GM19023 (cell line): ENCODE measurements at regions not wholly inside any gene's neighbourhood (a gene's known extent, or its start where the extent isn't known, plus 50 kb on each side); places are given as distances from the start of the nearest gene placed in this dataset.
A peak's percentile ranks its signal among the peaks of the same experiment; 100 is the strongest.

Source experiments
- ATAC-seq: cut with Tn5 transposase; IDR thresholded peaks from one replicate; pipeline ENCODE4 v1.9.1; 2021; ENCODE audit warnings: mild to moderate bottlenecking, moderate library complexity; ENCODE audit not compliant: unreplicated experiment

DNA sequence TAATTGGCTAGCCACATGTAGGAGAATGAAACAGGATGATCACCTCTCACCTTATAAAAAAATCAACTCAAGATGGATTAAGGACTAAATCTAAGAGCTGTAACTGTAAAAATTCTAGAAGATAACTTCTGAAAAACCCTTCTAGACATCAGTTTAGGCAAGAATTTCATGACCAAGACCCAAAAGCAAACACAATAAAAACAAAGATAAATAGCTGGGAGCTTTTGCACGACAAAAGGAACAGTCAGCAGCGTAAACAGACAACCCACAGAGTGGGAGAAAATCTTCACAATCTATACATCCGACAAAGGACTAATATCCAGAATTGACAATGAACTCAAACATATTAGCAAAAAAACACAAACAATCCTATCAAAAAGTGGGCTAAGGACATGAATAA is 316.3 kb downstream of the METTL4 start:
- no peak for ATAC-seq

DNA sequence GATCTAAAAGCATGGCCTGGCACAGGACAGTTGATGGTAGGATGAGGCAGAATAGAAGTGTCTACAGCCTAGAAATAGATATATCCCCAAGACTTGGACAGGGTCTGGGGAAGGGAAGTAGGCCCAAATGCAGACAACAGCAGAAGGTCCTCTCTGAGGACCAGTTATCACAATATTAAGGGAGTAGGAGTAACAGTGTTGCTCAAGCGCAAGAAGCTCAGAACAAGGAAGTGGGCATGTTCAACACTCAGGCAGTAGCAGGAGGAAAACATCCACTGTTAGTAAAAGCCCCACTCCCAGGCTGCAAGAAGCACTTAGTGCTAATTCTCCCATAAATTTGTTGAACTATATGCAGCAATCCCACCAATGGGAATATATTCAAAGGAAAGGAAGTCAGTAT is 314.7 kb downstream of the METTL4 start:
- no peak for ATAC-seq

DNA sequence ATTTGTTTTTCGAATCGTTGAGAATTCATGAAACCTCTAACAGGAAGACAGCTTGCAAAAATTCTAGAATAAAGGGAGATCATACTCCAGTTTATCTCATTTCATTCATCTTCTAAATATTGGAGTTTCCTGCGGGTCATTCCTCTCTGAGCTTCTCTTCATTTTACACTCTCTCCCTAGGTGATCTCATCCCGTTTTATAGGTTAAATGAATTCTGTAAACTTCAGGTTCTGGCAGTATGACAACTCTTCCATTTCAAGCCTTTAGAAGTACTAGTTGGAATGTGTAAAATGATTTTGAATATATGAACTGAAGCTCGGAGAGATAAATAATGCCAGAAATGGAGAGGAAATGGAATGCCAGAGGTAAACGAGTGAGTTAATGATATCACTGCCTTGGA is 312.4 kb downstream of the METTL4 start:
- ATAC-seq: no peak

DNA sequence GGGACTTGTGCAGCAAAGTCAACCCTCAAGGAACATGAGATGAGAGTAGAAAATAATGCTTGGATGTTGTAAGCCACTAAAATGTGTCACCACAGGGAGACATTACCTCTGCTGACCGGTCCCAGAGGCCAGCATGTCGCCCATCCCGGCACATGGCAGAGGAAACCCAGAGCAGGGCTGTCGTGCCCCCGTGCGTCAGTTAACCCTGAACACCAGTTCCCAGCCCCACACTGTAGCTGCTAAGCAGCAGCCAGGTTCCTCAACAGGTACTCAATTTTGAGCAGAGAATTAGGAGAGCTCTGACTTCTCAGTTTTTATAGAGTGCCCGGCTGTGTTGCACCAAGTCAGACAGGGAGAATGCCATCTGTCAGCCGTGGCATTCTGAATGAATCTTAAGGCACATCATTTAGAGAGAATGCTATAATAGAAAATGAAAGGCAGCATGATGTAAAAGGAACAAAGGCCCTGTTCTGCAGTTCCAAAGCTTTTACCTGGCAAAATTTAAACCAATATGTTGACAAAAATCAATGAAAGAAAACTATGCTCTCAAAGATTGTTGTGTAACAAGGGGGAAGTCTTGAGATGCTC is 307.9 kb downstream of the METTL4 start:
- no peak for ATAC-seq

DNA sequence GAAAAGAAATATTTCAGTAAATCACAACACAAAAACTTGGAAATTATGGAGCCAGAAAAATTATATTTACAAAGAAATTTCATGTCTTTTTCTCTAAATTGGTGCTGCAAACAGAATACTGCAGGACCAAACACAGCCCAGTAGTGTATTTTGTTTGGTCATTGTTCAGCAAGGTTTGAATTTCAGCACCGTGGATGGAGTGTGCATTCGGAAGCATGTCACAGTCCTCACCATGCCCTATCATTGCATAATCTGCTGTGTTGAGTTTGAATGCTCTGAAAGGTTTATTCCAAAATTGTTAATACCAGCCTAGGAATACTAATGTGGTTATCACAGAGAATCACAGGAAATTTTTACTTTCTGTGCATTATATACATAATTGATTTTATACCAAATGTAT is 296.7 kb downstream of the METTL4 start:
- no peak for ATAC-seq

DNA sequence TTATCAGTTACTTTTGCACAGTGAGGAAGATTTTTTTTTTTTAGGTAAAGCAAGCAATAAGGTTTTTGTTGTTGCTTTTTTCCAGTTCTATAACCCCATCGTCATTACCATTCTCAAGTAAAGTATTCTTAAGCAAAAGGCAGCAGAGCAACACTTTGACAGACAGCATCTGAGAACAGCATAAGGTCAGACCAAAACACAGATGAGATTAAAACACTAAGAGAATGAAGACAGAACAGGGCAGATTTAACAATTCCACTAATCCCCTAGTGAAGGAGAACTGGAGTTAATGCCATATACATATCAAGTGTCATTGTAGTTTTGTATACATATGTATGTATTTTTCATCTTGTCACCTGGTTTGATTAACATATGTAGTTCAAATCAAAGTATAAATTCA is 290.2 kb downstream of the METTL4 start:
- ATAC-seq: no peak

DNA sequence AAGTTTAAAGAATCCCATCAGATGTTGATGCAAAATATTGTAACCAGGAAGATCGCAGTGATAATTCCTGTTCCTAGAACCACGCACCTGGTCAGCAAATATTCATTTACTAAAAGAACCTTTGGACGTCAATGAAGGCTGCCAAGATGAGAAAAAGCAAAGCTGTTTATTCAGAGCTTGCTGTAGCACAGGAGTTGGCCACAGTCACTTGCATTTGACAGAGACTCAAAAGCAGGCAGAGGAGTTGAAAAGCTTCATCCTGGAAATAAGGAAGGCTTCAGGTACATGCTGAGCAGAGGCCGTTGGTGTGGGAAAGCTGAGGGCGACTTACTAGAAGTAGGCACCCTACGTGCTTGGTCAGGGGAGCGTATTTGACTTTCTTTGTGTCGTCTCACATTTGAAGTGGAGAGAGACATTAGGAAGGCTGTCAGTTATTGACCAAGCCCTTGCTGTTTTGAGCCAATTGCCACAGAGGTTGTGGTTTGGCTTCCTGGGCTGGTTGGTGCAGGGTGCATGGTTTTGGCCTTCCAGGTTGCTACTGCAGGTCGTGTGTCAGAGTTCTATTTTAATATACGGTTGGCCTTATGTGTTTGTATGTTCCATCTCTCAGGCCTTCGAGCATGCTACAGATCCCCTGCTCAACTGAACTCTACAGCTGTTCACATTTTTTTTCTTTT is 289.6 kb downstream of the METTL4 start:
- ATAC-seq: no peak

DNA sequence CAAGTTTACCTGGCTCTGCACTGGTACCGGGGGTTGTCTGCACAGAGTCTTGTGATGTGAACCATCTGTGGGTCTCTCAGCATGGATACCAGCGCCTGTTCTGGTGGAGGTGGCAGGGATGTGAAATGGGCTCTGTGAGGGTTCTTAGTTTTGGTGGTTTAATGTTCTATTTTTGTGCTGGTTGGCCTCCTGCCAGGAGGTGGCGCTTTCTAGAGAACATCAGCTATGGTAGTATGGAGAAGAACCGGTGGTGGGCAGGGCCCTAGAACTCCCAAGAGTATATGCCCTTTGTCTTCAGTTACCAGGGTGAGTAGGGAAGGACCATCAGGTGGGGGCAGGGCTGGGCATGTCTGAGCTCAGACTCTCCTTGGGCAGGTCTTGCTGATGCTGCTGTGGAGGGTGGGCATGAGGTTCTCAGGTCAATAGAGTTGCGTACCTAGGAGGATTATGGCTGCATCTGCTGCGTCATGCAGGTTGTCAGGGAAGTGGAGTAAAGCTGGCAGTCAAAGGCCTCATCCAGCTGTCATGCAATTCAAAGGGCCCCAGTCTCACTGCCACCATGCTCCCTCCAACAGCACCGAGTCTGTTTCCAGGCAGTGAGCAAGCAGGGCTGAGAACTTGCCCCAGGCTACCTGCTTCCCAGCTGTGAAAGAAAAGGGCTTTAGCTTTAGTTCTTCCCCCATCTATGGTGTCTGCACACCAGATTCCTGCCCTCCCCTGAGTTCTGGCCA is 278.0 kb downstream of the METTL4 start:
- ATAC-seq: no peak

DNA sequence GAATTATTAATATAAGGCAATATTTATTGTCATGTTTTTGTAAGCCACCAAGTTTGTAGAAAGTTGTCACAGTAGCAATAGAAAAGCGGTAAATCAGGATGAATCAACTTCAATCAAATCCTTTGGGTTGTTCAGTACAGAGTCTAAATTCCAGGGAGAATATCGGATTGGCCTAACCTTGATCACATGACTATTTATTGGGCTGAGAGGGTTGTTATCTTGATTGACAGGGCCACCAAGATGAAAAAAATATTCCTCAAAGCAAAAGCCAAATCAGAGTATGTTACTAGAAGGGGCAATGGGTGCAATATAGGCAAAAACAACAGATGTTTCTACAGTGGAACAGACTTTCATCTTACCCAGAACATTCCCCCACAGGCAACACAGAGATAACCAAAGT is 270.0 kb downstream of the METTL4 start:
- no peak for ATAC-seq

DNA sequence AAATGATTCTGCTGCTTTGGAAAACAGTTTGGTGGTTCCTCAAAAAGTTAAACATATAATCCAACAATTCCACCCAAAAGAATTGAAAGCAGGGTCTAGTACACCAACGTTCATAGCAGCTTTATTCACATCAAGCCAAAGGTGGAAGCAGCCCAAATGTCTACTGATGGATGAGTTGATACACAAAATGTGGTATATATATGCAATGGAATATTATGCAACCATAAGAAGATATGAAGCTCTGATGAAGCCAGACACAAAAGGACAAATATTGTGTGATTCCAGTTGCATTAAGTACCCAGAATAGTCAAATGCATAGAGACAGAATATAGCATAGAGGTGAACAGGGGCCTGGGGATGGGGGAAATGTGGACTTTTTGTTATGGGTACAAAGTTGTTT is 269.3 kb downstream of the METTL4 start:
- no peak for ATAC-seq

DNA sequence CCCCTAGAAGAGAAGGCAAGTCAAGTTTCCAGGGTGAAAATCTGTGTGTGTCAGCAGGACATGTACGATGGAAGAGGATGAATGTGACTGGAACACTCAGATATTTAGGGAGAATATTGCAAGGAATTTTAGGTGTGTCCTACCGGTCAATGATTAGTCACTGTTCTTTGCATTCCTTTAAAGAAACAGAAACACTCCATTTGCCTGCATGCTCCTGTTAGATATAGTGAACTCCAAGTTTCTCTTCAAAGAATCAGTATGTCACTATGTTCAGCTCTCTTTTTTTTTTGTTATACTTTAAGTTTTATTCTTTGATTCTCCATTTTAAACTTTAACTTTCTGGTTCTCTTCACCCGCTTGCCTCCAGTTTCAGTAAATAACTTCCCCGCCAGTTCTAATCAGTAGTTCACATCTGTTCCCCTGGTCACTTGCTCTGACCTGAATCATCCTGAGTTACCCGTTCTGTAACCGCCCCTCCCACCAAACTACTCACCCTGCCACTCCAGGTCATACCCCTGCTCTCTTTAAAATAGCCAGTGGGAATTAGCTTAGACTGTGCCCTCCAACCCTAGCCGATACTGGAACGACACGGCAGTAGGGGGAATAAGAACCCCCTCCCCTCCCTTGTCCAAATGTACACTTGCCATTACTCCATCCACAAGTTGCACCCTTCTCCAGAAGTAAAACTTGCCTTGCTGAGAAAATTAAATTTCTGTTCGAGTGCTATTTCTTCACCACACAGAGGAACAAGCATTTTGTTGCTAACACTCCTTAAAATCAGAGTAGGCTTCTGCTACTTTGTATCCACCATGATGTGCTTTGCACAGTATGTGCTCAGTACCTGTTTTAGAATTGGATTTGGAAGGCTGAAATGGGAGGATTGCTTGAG is 268.4 kb downstream of the METTL4 start:
- ATAC-seq: no peak

DNA sequence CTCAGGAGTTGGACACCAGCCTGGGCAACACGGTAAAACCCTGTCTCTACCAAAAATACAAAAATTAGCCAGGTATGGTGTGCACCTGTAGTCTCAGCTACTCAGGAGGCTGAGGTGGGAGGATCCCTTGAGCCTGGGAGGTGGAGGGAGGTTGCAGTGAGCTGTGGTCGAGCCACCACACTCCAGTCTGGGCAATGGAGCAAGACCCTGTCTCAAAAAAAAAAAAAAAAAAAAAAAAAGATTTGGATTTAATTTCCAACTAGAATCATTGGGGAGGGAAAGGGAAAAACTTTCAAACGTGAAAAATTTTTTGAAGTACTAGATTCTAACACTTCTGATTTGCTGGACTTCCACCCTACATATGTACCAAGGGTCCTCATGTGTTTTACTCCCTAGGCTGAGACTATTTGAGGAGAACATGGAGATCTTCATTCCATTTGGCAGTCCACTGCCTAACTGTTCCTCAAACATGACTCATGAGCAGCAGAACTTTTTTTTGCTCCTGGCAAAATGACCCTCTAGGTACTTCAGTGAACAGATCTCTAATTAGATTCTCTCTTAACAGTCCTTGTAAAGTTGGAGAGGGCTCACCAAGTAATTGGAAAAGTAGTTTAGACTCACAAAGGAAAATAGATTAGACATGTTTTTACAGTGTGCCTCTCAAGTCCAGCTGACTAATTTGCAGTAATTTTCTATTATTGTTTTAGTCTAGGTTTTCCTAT is 267.6 kb downstream of the METTL4 start:
- no peak for ATAC-seq

DNA sequence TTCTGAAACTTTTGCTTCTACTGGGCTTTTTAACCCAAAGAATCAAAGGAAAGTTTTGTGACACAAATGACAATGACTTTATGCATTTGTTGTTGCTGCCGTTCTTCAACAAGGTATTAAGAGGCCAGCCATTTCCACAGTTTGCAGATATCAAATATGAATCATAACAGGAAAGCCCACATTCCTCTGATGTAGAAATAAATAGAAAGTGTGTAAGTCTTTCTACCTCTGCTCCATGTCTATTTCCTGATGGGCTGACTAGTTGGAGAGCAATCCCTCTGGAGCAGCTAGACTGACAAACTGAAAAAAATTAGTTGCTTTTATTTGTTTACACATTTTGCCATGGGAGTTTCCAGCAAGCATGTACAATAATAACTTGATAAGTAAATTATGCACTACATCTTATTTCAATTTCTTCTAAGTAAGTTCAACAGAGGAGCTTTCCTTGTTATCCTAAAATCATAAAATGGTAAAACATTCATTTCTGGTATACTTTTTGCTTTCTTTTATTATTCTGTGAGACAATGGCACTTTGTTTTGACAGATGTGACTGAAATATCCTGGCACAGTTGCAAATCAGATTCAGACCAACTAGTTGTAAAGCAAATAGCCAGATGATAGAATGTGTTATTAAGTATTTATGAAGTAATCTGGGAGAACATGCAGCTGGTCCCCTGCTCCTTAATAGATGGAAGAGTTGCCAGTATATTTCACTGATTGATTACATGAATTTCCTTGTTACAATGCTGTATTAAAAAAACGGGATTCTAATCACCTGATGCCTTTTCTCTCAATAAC is 266.7 kb downstream of the METTL4 start:
- no peak for ATAC-seq

DNA sequence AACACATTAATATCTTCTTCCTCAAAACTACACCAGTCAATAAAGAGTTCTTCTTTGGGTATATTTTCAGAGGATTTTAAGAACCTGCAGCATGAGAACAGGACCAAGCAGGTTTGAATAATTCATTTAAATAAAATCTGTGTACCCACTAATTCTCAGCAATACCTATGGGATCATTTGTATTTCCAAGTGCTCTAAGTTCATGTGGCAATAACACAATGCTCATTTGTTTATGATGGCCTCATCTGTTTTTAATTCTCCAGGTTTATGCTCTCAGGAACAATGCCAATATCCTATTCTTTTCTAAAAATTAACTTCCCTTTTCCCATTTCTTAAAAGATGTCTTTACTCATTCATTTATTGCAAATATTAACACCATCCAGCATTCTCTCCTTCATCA is 264.7 kb downstream of the METTL4 start:
- ATAC-seq: no peak

DNA sequence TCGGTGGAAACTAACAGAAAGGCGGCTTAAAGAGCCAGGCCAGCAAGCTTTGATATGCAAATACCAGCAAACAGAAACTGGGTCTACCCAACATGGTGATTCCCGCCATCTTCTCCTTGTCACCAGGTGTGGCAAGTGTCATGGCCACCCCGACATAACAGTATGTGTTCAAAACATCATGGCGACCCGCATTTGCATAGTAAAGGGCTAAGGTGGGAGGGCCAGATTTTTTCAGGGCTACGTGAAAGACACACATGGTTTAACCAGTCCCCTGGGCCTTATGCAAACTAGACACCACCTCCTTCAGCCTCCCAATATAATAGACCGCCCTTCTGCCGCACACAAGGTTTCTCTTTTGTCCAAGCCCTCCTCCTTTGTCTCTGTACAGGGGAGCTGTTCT is 260.4 kb downstream of the METTL4 start:
- ATAC-seq: no peak

DNA sequence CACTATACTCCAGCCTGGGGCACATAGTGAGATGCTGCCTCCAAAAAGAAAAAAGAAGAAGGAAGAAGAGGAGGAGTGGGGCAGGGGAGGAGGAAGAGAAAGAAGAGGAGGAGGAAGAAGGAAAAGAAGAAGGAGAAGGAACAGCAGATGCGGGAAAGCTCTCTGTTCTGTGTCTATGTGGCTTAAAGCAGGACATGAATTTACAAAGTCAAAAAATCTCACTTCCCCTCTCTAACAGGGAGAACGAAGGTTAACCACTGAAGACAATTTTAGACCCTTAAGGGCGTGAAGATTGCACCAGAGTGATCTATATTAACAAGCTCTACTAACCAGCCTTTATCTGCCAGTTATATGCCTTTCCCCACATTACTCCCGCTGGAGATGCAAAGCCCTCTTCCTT is 258.9 kb downstream of the METTL4 start:
- peak; percentile 76 for ATAC-seq

DNA sequence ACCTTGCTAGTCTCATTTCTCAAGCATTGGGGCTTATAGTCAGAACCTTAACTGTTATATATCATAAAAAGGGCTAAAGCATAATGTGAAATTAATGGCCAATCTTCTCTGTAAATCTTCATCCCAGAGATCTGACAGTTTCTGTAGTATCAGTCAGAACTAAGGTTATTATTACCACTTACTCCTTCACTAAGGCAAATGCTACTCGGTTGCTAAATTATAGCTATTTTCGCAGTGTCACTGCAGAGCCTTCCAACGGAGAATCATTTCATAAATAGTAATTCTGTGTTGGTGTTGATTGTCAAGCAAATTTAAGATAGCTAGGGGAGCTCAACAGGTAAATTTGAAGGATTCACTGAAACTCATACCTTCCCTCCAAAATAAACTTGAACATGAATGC is 258.0 kb downstream of the METTL4 start:
- ATAC-seq: no peak

DNA sequence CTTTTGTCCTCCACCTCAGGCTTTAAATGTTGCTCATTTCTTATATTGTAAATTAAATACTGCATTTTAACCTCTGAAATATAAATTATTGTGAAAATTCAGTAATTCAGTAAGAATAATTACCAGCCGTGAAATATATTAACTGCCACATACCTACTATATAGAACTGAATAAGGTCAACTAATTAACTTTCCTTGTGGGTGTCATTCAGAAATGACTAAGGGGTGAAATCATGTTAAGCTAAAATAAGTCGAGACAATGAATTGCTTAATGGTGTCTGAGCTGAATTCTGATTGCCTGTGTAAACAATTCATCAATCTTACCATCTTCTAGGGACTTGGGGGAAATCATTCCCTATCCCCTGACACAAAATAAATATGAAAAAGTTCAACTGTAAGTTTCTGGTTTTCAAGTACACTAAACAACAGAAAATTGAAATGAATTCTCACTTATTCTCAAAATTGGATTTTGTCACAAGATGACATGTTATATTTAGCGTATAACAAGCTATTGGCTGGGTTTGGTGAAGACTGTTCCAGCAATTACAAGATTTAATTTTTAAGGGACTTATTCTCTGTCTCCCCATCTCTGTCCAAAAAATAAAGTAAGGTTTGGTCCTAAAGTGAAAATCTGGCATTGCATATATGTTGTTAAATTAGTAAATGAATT is 255.1 kb downstream of the METTL4 start:
- ATAC-seq: no peak
